CD14-positive monocyte (primary cell): ENCODE measurements at regions not wholly inside any gene's neighbourhood (a gene's known extent, or its start where the extent isn't known, plus 50 kb on each side); places are given as distances from the start of the nearest gene placed in this dataset.

ENCODE experiments used
- DNase-seq, 3 donors: peaks; one replicate each; pipeline ENCODE4 v3.0.0-alpha.2; 2011 to 2022
- H2AFZ ChIP-seq: 2 replicates; pipeline ENCODE4 v1.6.0; 2012; ENCODE audit warnings: mild to moderate bottlenecking, low read depth, low read length, inconsistent platforms; ENCODE audit not compliant: insufficient read depth, poor library complexity, severe bottlenecking
- H3K27ac ChIP-seq, 2 donors: 1 replicate in 1 of 2; 2 replicates in 1 of 2; pipeline ENCODE4 v1.5.1; 2012 to 2013; ENCODE audit warnings: low read length in 2 of 2, control low read depth in 1 of 2, inconsistent platforms in 1 of 2, low read depth in 1 of 2, mild to moderate bottlenecking in 1 of 2
- H3K27me3 ChIP-seq, 2 donors: one replicate each; pipeline versions ENCODE4 v1.6.0 to v1.6.1; 2011 to 2013; ENCODE audit warnings: low read length in 2 of 2; ENCODE audit not compliant: control insufficient read depth in 2 of 2, insufficient read depth in 2 of 2
- H3K36me3 ChIP-seq, 2 donors: replicated peaks in 1 of 2; 1 replicate in 1 of 2; 2 replicates in 1 of 2; pipeline versions ENCODE4 v1.5.1 to v1.6.1; 2012 to 2013; ENCODE audit warnings: low read length in 2 of 2, control low read depth in 1 of 2, inconsistent platforms in 1 of 2, mild to moderate bottlenecking in 1 of 2; ENCODE audit not compliant: insufficient read depth in 2 of 2, control insufficient read depth in 1 of 2
- H3K4me1 ChIP-seq, 2 donors: 1 replicate in 1 of 2; 2 replicates in 1 of 2; pipeline versions ENCODE4 v1.5.1 to v1.6.1; 2012 to 2013; ENCODE audit warnings: low read length in 2 of 2, control low read depth in 1 of 2, inconsistent platforms in 1 of 2, mild to moderate bottlenecking in 1 of 2, moderate library complexity in 1 of 2; ENCODE audit not compliant: insufficient read depth in 2 of 2, control insufficient read depth in 1 of 2
- H3K4me2 ChIP-seq: replicated peaks from 2 replicates; pipeline ENCODE3; 2012; ENCODE audit warnings: low read length, moderate library complexity, mild to moderate bottlenecking; ENCODE audit not compliant: poor library complexity, severe bottlenecking; ENCODE audit errors: extremely low read depth
- H3K4me3 ChIP-seq, 3 experiments: fragments of 200-600 bp in 1 of 3; sonication (generic) in 1 of 3; replicated peaks in 1 of 3; 1 replicate in 2 of 3; 2 replicates in 1 of 3; pipeline ENCODE4 v1.5.1; 2011 to 2013; ENCODE audit warnings: low read length in 3 of 3, mild to moderate bottlenecking in 3 of 3, control low read depth in 2 of 3, low read depth in 2 of 3, inconsistent platforms in 1 of 3, moderate library complexity in 1 of 3
- H3K79me2 ChIP-seq: 2 replicates; pipeline ENCODE4 v1.6.0; 2012; ENCODE audit warnings: mild to moderate bottlenecking, control low read depth, inconsistent platforms, low read length, moderate library complexity; ENCODE audit not compliant: insufficient read depth
- H3K9ac ChIP-seq: 2 replicates; pipeline ENCODE4 v1.6.0; 2017; ENCODE audit warnings: low read length, mild to moderate bottlenecking; ENCODE audit not compliant: insufficient read depth, poor library complexity, severe bottlenecking
- H3K9me3 ChIP-seq, 2 donors: replicated peaks in 1 of 2; 1 replicate in 1 of 2; 2 replicates in 1 of 2; pipeline versions ENCODE4 v1.5.1 to v1.6.1; 2012 to 2013; ENCODE audit warnings: low read length in 2 of 2, control low read depth in 1 of 2; ENCODE audit not compliant: control insufficient read depth in 1 of 2, insufficient read depth in 1 of 2
- H4K20me1 ChIP-seq: 2 replicates; pipeline ENCODE4 v1.6.0; 2012; ENCODE audit warnings: mild to moderate bottlenecking, low read length, control low read depth, moderate library complexity; ENCODE audit not compliant: insufficient read depth
- H3K27ac Mint-ChIP-seq, 7 donors: one replicate each; pipeline ENCODE4 v1.8.0; 2020; ENCODE audit warnings: mild to moderate bottlenecking in 7 of 7, mixed read lengths in 7 of 7, moderate library complexity in 6 of 7, inconsistent platforms in 2 of 7
- H3K27me3 Mint-ChIP-seq, 3 donors: one replicate each; pipeline ENCODE4 v1.8.0; 2021 to 2022; ENCODE audit warnings: low read depth in 3 of 3, mild to moderate bottlenecking in 3 of 3, mixed read lengths in 3 of 3, moderate library complexity in 3 of 3, inconsistent platforms in 1 of 3
- H3K36me3 Mint-ChIP-seq, 2 donors: one replicate each; pipeline ENCODE4 v1.8.0; 2020; ENCODE audit warnings: mixed read lengths in 2 of 2, inconsistent platforms in 1 of 2, mild to moderate bottlenecking in 1 of 2
- H3K4me1 Mint-ChIP-seq: one replicate; pipeline ENCODE4 v1.8.0; 2020; ENCODE audit warnings: mild to moderate bottlenecking, mixed read lengths
- H3K4me3 Mint-ChIP-seq, 2 donors: one replicate each; pipeline ENCODE4 v1.8.0; 2020; ENCODE audit warnings: mild to moderate bottlenecking in 2 of 2, mixed read lengths in 2 of 2, moderate library complexity in 1 of 2
- H3K9me3 Mint-ChIP-seq, 7 donors: one replicate each; pipeline ENCODE4 v1.8.0; 2020 to 2022; ENCODE audit warnings: mixed read lengths in 7 of 7, mild to moderate bottlenecking in 6 of 7, moderate library complexity in 6 of 7, inconsistent platforms in 2 of 7
- CTCF ChIP-seq: fragments of 200-600 bp; IDR thresholded peaks from one replicate; pipeline ENCODE4 v1.8.0; 2022; ENCODE audit warnings: antibody characterized with exemption, mild to moderate bottlenecking
- WGBS: methylation state at CpG from one replicate; pipeline ENCODE4 v1.1.5; 2013; ENCODE audit warnings: missing lambda C conversion rate; ENCODE audit not compliant: insufficient coverage; 5-methylcytosine and 5-hydroxymethylcytosine counted together
- intact Hi-C, 2 donors: fragments of 100-400 bp; cut with micrococcal nuclease; formaldehyde crosslinking; loops; one replicate each; pipeline versions ENCODE4 v1.15.0 to v1.15.1; 2023

GRCh38 chr5:104139840-104140239 is 577.3 kb upstream of the NUDT12 start:
- no CpG with 5 or more reads among the region's 3 CpGs for WGBS
- Histone ChIP-seq H4K20me1 (no peaks in the 10 kb centered on the region), H3K27me3 (no peaks in the 10 kb centered on the region), H3K9ac (no peak overlapping the region), H3K36me3 (no peaks in the 10 kb centered on the region), H3K4me2 (no peak overlapping the region), H3K4me3 (no peak overlapping the region), H3K9me3 (no peaks in the 10 kb centered on the region), H3K27ac (no peak overlapping the region), H3K79me2 (no peaks in the 10 kb centered on the region), H3K4me1 (no peaks in the 10 kb centered on the region), H2AFZ (no peak overlapping the region)
- intact Hi-C loops, result no loop called here
- Mint-ChIP-seq H3K4me1 (no peaks in the 10 kb centered on the region), H3K9me3 (peaks cover 0 to 4% (median 2%) of the 10 kb centered on the region in 7 donors), H3K36me3 (no peaks in the 10 kb centered on the region), H3K4me3 (no peak overlapping the region), H3K27ac (no peak overlapping the region), H3K27me3 (peaks cover 0 to 2% (median 0%) of the 10 kb centered on the region in 3 donors)
- no peak for DNase-seq
- TF ChIP-seq CTCF, result no peak

- DNase-seq, result no peak
- no peak overlapping the region for H3K4me3 ChIP-seq
- no peak for TF ChIP-seq CTCF
- no peak overlapping the region for H3K4me2 ChIP-seq
- Mint-ChIP-seq H3K4me1 (no peaks in the 10 kb centered on the region), H3K27me3 (no peaks in the 10 kb centered on the region), H3K36me3 (no peaks in the 10 kb centered on the region), H3K4me3 (no peak overlapping the region), H3K9me3 (peaks cover 3 to 15% (median 9%) of the 10 kb centered on the region in 7 donors), H3K27ac (no peak overlapping the region)
- intact Hi-C loops, result no loop called here
- no peak overlapping the region for H3K27ac ChIP-seq
- peaks cover 4 to 12% of the 10 kb centered on the region in 2 donors for H3K9me3 ChIP-seq
- H3K79me2 ChIP-seq, result no peaks in the 10 kb centered on the region
- no peaks in the 10 kb centered on the region for H3K27me3 ChIP-seq
- H3K36me3 ChIP-seq, result no peaks in the 10 kb centered on the region
- H4K20me1 ChIP-seq, result no peaks in the 10 kb centered on the region
- no CpG with 5 or more reads among the region's 3 CpGs for WGBS
- H3K4me1 ChIP-seq, result no peaks in the 10 kb centered on the region
- no peak overlapping the region for H2AFZ ChIP-seq
- H3K9ac ChIP-seq, result no peak overlapping the region
These were observed 567.7 kb upstream of the NUDT12 start for GRCh38 chr5:104130320-104130719.
